ENCODE measurements at regions not wholly inside any gene's neighbourhood (a gene's known extent, or its start where the extent isn't known, plus 50 kb on each side); places are given as distances from the start of the nearest gene placed in this dataset.

GRCh38 chr5:128673970-128674369 lies 135.9 kb upstream of the FBN2 start:
- Histone ChIP-seq H3K27me3 (ENCODE audit: control insufficient read depth in 1 of 2, insufficient read depth in 2 of 2, low read length in 2 of 2) (no peaks in the 10 kb centered on the region), H3K9me3 (ENCODE audit: control insufficient read depth in 2 of 2, insufficient read depth in 1 of 2, low read depth in 1 of 2, low read length in 1 of 2) (no peaks in the 10 kb centered on the region), H3K4me3 (ENCODE audit: low read depth in 1 of 2, low read length in 2 of 2) (no peak overlapping the region), H3K4me1 (ENCODE audit: control insufficient read depth in 2 of 2, insufficient read depth in 2 of 2, low read length in 1 of 2) (no peaks in the 10 kb centered on the region), H3K27ac (ENCODE audit: low read depth in 2 of 2, low read length in 1 of 2) (no peak overlapping the region), H3K36me3 (ENCODE audit: control insufficient read depth in 2 of 2, insufficient read depth in 2 of 2, low read length in 1 of 2) (no peaks in the 10 kb centered on the region)
- WGBS, 2 donors: 80 to 89% methylated on average over 3 of the region's 3 CpGs

- H3K9me3 ChIP-seq (ENCODE audit: control insufficient read depth in 2 of 2, insufficient read depth in 1 of 2, low read depth in 1 of 2, low read length in 1 of 2): no peaks in the 10 kb centered on the region
- no peak overlapping the region for H3K27ac ChIP-seq (ENCODE audit: low read depth in 2 of 2, low read length in 1 of 2)
- H3K4me3 ChIP-seq (ENCODE audit: low read depth in 1 of 2, low read length in 2 of 2): no peak overlapping the region
- no peaks in the 10 kb centered on the region for H3K27me3 ChIP-seq (ENCODE audit: control insufficient read depth in 1 of 2, insufficient read depth in 2 of 2, low read length in 2 of 2)
- 59 to 70% methylated on average over 3 of the region's 3 CpGs for WGBS, 2 donors
- H3K36me3 ChIP-seq (ENCODE audit: control insufficient read depth in 2 of 2, insufficient read depth in 2 of 2, low read length in 1 of 2): no peaks in the 10 kb centered on the region
- H3K4me1 ChIP-seq (ENCODE audit: control insufficient read depth in 2 of 2, insufficient read depth in 2 of 2, low read length in 1 of 2): no peaks in the 10 kb centered on the region
Measured at GRCh38 chr5:128674837-128675446, 136.9 kb upstream of the FBN2 start.

- H3K27ac ChIP-seq (ENCODE audit: low read depth in 2 of 2, low read length in 1 of 2): no peak overlapping the region
- no peaks in the 10 kb centered on the region for H3K36me3 ChIP-seq (ENCODE audit: control insufficient read depth in 2 of 2, insufficient read depth in 2 of 2, low read length in 1 of 2)
- 74 to 86% methylated on average over 5 of the region's 5 CpGs for WGBS, 2 donors
- no peaks in the 10 kb centered on the region for H3K9me3 ChIP-seq (ENCODE audit: control insufficient read depth in 2 of 2, insufficient read depth in 1 of 2, low read depth in 1 of 2, low read length in 1 of 2)
- no peaks in the 10 kb centered on the region for H3K27me3 ChIP-seq (ENCODE audit: control insufficient read depth in 1 of 2, insufficient read depth in 2 of 2, low read length in 2 of 2)
- H3K4me3 ChIP-seq (ENCODE audit: low read depth in 1 of 2, low read length in 2 of 2): no peak overlapping the region
- no peaks in the 10 kb centered on the region for H3K4me1 ChIP-seq (ENCODE audit: control insufficient read depth in 2 of 2, insufficient read depth in 2 of 2, low read length in 1 of 2)
Measured at GRCh38 chr5:128681096-128681495, 143.1 kb upstream of the FBN2 start.

DNA sequence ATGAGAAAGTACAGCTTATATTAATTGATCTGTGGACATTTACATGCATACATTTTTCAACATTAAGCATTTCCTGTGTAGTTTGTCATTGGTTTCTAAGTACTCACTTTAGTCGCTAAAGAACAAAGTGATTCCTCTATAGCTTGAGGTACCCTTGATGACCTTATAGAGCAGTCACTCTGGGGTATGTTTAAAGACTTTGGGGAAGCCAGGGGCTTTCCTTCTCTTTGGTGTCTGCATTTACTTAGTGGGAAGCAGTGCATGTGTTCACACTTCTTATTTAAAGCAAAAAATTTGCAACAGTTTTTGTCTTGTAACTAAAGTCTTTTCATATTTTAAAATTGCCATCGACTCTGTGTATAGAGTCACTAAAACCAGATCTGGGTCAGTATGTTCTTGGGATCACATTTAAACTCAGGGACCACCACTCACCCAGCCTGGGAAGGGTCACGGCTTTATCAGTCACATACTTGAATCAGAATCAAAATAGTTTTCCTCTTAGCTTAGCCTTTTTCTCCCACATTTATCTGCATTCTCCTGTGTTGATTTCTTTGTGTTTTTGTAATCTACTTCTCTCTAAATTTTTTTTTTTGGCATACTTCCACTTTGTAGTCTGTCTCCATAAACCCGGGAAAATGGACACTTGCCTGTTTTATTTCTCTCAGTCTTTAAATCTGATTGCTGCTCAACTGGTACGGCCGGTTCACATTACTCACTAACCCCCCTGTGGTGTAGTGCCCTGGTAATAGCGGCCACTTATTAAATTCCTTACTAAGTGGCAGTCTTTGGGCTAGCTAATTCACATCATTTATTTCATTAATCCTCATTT lies 143.9 kb upstream of the FBN2 start:
- H3K4me1 ChIP-seq (ENCODE audit: control insufficient read depth in 2 of 2, insufficient read depth in 2 of 2, low read length in 1 of 2): no peaks in the 10 kb centered on the region
- no peaks in the 10 kb centered on the region for H3K36me3 ChIP-seq (ENCODE audit: control insufficient read depth in 2 of 2, insufficient read depth in 2 of 2, low read length in 1 of 2)
- no peak overlapping the region for H3K27ac ChIP-seq (ENCODE audit: low read depth in 2 of 2, low read length in 1 of 2)
- no peaks in the 10 kb centered on the region for H3K27me3 ChIP-seq (ENCODE audit: control insufficient read depth in 1 of 2, insufficient read depth in 2 of 2, low read length in 2 of 2)
- WGBS, 2 donors: 35 to 43% methylated on average over 7 of the region's 7 CpGs
- H3K9me3 ChIP-seq (ENCODE audit: control insufficient read depth in 2 of 2, insufficient read depth in 1 of 2, low read depth in 1 of 2, low read length in 1 of 2): no peaks in the 10 kb centered on the region
- H3K4me3 ChIP-seq (ENCODE audit: low read depth in 1 of 2, low read length in 2 of 2): no peak overlapping the region

DNA sequence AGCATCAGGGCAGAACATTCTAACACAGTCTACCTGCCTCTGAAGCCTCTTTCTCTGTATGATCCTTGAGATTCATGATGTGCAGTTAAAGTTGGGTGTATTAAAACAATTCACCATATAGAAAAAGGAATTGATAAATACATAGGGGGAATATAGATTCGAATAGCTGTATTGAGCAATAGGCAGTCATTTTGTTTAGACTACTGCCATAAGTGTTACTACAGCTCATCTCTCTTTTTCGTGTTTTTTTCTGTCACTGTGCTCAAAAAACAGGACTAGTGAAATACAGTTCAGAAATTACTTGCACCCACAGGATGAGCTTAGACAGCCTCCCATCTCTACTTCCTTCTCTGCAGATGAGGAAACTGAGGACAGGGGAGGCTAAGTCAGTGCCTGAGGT lies 144.6 kb upstream of the FBN2 start:
- WGBS, 2 donors: 59 to 68% methylated on average over 2 of the region's 2 CpGs
- H3K27ac ChIP-seq (ENCODE audit: low read depth in 2 of 2, low read length in 1 of 2): no peak overlapping the region
- no peak overlapping the region for H3K4me3 ChIP-seq (ENCODE audit: low read depth in 1 of 2, low read length in 2 of 2)
- no peaks in the 10 kb centered on the region for H3K36me3 ChIP-seq (ENCODE audit: control insufficient read depth in 2 of 2, insufficient read depth in 2 of 2, low read length in 1 of 2)
- no peaks in the 10 kb centered on the region for H3K4me1 ChIP-seq (ENCODE audit: control insufficient read depth in 2 of 2, insufficient read depth in 2 of 2, low read length in 1 of 2)
- no peaks in the 10 kb centered on the region for H3K9me3 ChIP-seq (ENCODE audit: control insufficient read depth in 2 of 2, insufficient read depth in 1 of 2, low read depth in 1 of 2, low read length in 1 of 2)
- H3K27me3 ChIP-seq (ENCODE audit: control insufficient read depth in 1 of 2, insufficient read depth in 2 of 2, low read length in 2 of 2): no peaks in the 10 kb centered on the region

- no peaks in the 10 kb centered on the region for H3K4me1 ChIP-seq (ENCODE audit: control insufficient read depth in 2 of 2, insufficient read depth in 2 of 2, low read length in 1 of 2)
- WGBS, 2 donors: 67 to 78% methylated on average over 1 of the region's 1 CpG
- H3K36me3 ChIP-seq (ENCODE audit: control insufficient read depth in 2 of 2, insufficient read depth in 2 of 2, low read length in 1 of 2): no peaks in the 10 kb centered on the region
- H3K4me3 ChIP-seq (ENCODE audit: low read depth in 1 of 2, low read length in 2 of 2): no peak overlapping the region
- no peak overlapping the region for H3K27ac ChIP-seq (ENCODE audit: low read depth in 2 of 2, low read length in 1 of 2)
- no peaks in the 10 kb centered on the region for H3K9me3 ChIP-seq (ENCODE audit: control insufficient read depth in 2 of 2, insufficient read depth in 1 of 2, low read depth in 1 of 2, low read length in 1 of 2)
- no peaks in the 10 kb centered on the region for H3K27me3 ChIP-seq (ENCODE audit: control insufficient read depth in 1 of 2, insufficient read depth in 2 of 2, low read length in 2 of 2)
Measured at GRCh38 chr5:128684961-128685360, 146.9 kb upstream of the FBN2 start.

GRCh38 chr5:128687930-128688329 lies 149.9 kb upstream of the FBN2 start:
- Histone ChIP-seq H3K9me3 (ENCODE audit: control insufficient read depth in 2 of 2, insufficient read depth in 1 of 2, low read depth in 1 of 2, low read length in 1 of 2) (no peaks in the 10 kb centered on the region), H3K4me1 (ENCODE audit: control insufficient read depth in 2 of 2, insufficient read depth in 2 of 2, low read length in 1 of 2) (no peaks in the 10 kb centered on the region), H3K27ac (ENCODE audit: low read depth in 2 of 2, low read length in 1 of 2) (no peak overlapping the region), H3K36me3 (ENCODE audit: control insufficient read depth in 2 of 2, insufficient read depth in 2 of 2, low read length in 1 of 2) (no peaks in the 10 kb centered on the region), H3K4me3 (ENCODE audit: low read depth in 1 of 2, low read length in 2 of 2) (no peak overlapping the region), H3K27me3 (ENCODE audit: control insufficient read depth in 1 of 2, insufficient read depth in 2 of 2, low read length in 2 of 2) (no peaks in the 10 kb centered on the region)
- WGBS, 2 donors: 71 to 77% methylated on average over 2 of the region's 2 CpGs

DNA sequence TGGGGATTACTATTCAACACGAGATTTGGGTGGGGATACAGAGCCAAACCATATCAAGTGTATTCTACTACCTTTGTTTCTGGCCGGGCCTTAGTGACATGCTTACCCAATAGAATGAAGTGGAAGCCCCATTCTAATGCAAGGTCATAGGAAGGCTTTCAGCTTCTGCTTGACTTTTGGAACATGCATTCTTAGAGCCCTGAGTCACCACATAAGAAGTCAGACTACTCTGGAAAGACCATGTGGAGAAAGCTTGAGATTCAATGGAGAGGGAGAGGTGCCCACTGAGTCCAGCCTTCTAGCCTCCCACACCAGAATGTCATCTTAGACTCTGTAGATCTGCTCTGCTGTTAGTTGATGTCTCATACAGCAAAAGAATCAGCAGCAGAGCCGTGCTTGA lies 155.7 kb upstream of the FBN2 start:
- Histone ChIP-seq H3K36me3 (ENCODE audit: control insufficient read depth in 2 of 2, insufficient read depth in 2 of 2, low read length in 1 of 2) (no peaks in the 10 kb centered on the region), H3K9me3 (ENCODE audit: control insufficient read depth in 2 of 2, insufficient read depth in 1 of 2, low read depth in 1 of 2, low read length in 1 of 2) (no peaks in the 10 kb centered on the region), H3K4me3 (ENCODE audit: low read depth in 1 of 2, low read length in 2 of 2) (no peak overlapping the region), H3K27me3 (ENCODE audit: control insufficient read depth in 1 of 2, insufficient read depth in 2 of 2, low read length in 2 of 2) (no peaks in the 10 kb centered on the region), H3K27ac (ENCODE audit: low read depth in 2 of 2, low read length in 1 of 2) (no peak overlapping the region), H3K4me1 (ENCODE audit: control insufficient read depth in 2 of 2, insufficient read depth in 2 of 2, low read length in 1 of 2) (no peaks in the 10 kb centered on the region)
- 76% methylated on average over 3 of the region's 3 CpGs for WGBS, 2 donors

DNA sequence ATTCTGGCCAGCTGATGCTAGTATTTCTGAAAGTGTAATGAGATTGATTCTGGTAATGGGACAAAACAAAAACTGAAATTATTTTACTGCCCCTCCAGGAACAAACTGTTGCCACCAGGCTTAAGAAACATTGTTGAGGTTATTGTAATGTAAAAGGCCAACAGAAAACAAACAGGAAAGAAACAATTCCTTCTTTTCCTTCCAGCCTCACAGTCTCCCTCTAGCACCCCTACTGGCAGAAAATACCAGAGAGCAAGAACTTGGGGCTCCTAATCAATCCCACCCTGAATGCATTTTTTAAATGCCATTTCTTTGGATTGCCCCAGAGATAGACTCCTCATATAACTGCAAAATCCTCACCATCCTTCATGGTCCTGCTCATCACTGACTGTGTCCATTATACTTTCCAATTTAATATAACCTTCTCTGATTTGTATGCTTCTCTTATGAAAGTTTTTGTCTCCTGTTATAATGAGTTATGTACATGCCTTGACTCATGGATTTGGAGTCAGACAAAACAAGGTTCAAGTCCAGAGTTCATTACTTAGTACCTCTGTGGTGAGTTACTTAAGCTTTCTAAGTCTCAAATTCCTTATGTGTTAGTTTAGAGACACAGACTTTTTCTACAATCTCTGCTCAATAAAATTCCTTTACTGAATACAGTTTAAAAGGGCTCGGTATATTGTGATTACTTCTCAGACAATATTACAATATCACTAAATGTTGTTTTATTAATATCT lies 157.9 kb upstream of the FBN2 start:
- Histone ChIP-seq H3K27ac (ENCODE audit: low read depth in 2 of 2, low read length in 1 of 2) (no peak overlapping the region), H3K27me3 (ENCODE audit: control insufficient read depth in 1 of 2, insufficient read depth in 2 of 2, low read length in 2 of 2) (no peaks in the 10 kb centered on the region), H3K36me3 (ENCODE audit: control insufficient read depth in 2 of 2, insufficient read depth in 2 of 2, low read length in 1 of 2) (no peaks in the 10 kb centered on the region), H3K9me3 (ENCODE audit: control insufficient read depth in 2 of 2, insufficient read depth in 1 of 2, low read depth in 1 of 2, low read length in 1 of 2) (no peaks in the 10 kb centered on the region), H3K4me1 (ENCODE audit: control insufficient read depth in 2 of 2, insufficient read depth in 2 of 2, low read length in 1 of 2) (no peaks in the 10 kb centered on the region), H3K4me3 (ENCODE audit: low read depth in 1 of 2, low read length in 2 of 2) (no peak overlapping the region)
- 53 to 87% methylated on average over 1 of the region's 1 CpG for WGBS, 2 donors
